ENCODE measurements at regions not wholly inside any gene's neighbourhood (a gene's known extent, or its start where the extent isn't known, plus 50 kb on each side); places are given as distances from the start of the nearest gene placed in this dataset.

DNA sequence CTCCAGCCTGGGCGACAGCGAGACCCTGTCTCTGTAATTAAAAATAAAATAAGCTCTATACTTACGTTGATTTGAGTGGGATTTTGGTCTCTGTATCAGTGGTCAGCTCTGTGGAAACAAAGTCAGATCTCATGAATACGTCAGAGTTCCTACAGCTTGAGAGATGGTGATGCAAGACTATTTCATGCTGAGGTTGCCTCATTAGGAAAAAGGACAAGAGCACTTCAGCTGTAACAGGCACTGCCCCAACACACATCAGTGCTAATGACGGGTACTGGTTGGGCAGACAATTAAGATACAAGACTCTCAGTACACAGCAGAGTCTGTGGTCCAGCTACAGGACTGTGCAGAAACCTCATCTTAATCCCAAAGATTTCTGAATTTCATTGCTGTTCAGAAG lies 246.4 kb upstream of the AMIGO2 start:
- TF ChIP-seq, protein P1, sequence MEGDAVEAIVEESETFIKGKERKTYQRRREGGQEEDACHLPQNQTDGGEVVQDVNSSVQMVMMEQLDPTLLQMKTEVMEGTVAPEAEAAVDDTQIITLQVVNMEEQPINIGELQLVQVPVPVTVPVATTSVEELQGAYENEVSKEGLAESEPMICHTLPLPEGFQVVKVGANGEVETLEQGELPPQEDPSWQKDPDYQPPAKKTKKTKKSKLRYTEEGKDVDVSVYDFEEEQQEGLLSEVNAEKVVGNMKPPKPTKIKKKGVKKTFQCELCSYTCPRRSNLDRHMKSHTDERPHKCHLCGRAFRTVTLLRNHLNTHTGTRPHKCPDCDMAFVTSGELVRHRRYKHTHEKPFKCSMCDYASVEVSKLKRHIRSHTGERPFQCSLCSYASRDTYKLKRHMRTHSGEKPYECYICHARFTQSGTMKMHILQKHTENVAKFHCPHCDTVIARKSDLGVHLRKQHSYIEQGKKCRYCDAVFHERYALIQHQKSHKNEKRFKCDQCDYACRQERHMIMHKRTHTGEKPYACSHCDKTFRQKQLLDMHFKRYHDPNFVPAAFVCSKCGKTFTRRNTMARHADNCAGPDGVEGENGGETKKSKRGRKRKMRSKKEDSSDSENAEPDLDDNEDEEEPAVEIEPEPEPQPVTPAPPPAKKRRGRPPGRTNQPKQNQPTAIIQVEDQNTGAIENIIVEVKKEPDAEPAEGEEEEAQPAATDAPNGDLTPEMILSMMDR (conservative IDR thresholded peaks at IDR 0.05; ENCODE audit: low read depth, low read length), result no peak
- no peak for TF ChIP-seq EZH2 (IDR thresholded peaks at IDR 0.05; ENCODE audit: low read length, unreplicated experiment)

All from PC-3 (cell line).